HCT116 (cell line): ENCODE measurements at regions not wholly inside any gene's neighbourhood (a gene's known extent, or its start where the extent isn't known, plus 50 kb on each side); places are given as distances from the start of the nearest gene placed in this dataset.
A peak's percentile ranks its signal among the peaks of the same experiment; 100 is the strongest.

Experiments used
- ATAC-seq: fragments of 200-7000 bp; cut with Tn5 transposase; 2 replicates; pipeline ENCODE4 v1.9.1; 2020; ENCODE audit warnings: mild to moderate bottlenecking, moderate library complexity
- BruUV-seq: library from RNA; stranded (reverse); fragments of 400-500 nt; replicated peaks from 2 replicates; lab custom pipeline; 2021; lab: Mats Ljungman, UMichigan
- CTCF ChIA-PET: fragments of 300-600 bp; sonication (Branson Sonifier 250); formaldehyde crosslinking; loops from one replicate; lab custom pipeline; 2021; ENCODE audit warnings: antibody characterized with exemption; lab: Charles Lee
- POLR2A ChIA-PET: fragments of 300-600, 350-600 bp; sonication (Branson Sonifier 250); formaldehyde crosslinking; loops from one replicate; lab custom pipeline; 2021; ENCODE audit warnings: antibody characterized with exemption; lab: Charles Lee
- RAD21 ChIA-PET, 2 experiments: fragments of 300-600 bp; sonication (Branson Sonifier 250); formaldehyde crosslinking; loops; one replicate each; lab custom pipeline; 2023; ENCODE audit warnings: low total read pairs in 2 of 2; ENCODE audit not compliant: uncharacterized antibody in 2 of 2, unreplicated experiment in 2 of 2, low non-redundant PET in 1 of 2; lab: Charles Lee
- DNase-seq: peaks from one replicate; pipeline ENCODE4 v3.0.0-alpha.2; 2010; ENCODE audit warnings: low read depth, low spot score
- H2AFZ ChIP-seq: fragments of 200-600 bp; shearing (Covaris generic), sonication (generic); 2 replicates; pipeline ENCODE4 v1.6.1; 2017; ENCODE audit warnings: low read depth, mixed run types, mixed read lengths, antibody characterized with exemption, low read length; ENCODE audit not compliant: poor library complexity, severe bottlenecking
- H3K27ac ChIP-seq: 2 replicates; pipeline ENCODE4 v1.5.1; 2012; ENCODE audit warnings: low read depth, low read length
- H3K27me3 ChIP-seq: fragments of 200-600 bp; sonication (generic); 2 replicates; pipeline ENCODE4 v1.6.1; 2016; ENCODE audit warnings: mixed run types, low read length, mixed read lengths; ENCODE audit not compliant: insufficient read depth
- H3K36me3 ChIP-seq, 2 experiments: fragments of 200-500 bp in 1 of 2; fragments of 200-600 bp in 1 of 2; sonication (Bioruptor generic) in 1 of 2; sonication (generic) in 1 of 2; 2 replicates each; pipeline versions ENCODE4 v1.5.1 to v1.6.1; 2014 to 2016; ENCODE audit warnings: low read length in 2 of 2, inconsistent platforms in 1 of 2, mixed read lengths in 1 of 2, mixed run types in 1 of 2; ENCODE audit not compliant: insufficient read depth in 2 of 2, control insufficient read depth in 1 of 2
- H3K4me1 ChIP-seq, 2 experiments: fragments of 200-600 bp in 1 of 2; sonication (generic) in 1 of 2; 2 replicates each; pipeline versions ENCODE4 v1.5.1 to v1.6.1; 2012 to 2017; ENCODE audit warnings: low read length in 2 of 2, inconsistent platforms in 1 of 2, mild to moderate bottlenecking in 1 of 2, mixed read lengths in 1 of 2, mixed run types in 1 of 2, moderate library complexity in 1 of 2; ENCODE audit not compliant: insufficient read depth in 2 of 2, control insufficient read depth in 1 of 2
- H3K4me2 ChIP-seq: fragments of 200-600 bp; sonication (generic); 2 replicates; pipeline ENCODE4 v1.6.1; 2017; ENCODE audit warnings: mixed run types, low read length, mixed read lengths
- H3K4me3 ChIP-seq, 2 experiments: fragments of 200-600 bp in 1 of 2; sonication (generic) in 1 of 2; replicated peaks in 1 of 2; 2 replicates each; pipeline ENCODE4 v1.5.1; 2011 to 2016; ENCODE audit warnings: low read length in 2 of 2, control low read depth in 1 of 2, low read depth in 1 of 2, mild to moderate bottlenecking in 1 of 2, mixed read lengths in 1 of 2, mixed run types in 1 of 2
- H3K79me2 ChIP-seq: fragments of 200-600 bp; sonication (generic); 2 replicates; pipeline ENCODE4 v1.6.1; 2017; ENCODE audit warnings: mild to moderate bottlenecking, mixed run types, low read length, moderate library complexity, mixed read lengths; ENCODE audit not compliant: insufficient read depth
- H3K9ac ChIP-seq: fragments of 200-600 bp; sonication (generic); 2 replicates; pipeline ENCODE4 v1.6.1; 2016; ENCODE audit warnings: low read length, mixed read lengths
- H3K9me2 ChIP-seq: fragments of 200-600 bp; sonication (generic), shearing (Covaris generic); 2 replicates; pipeline ENCODE4 v1.6.1; 2017; ENCODE audit warnings: mixed run types, mild to moderate bottlenecking, moderate library complexity; ENCODE audit not compliant: insufficient read depth
- H3K9me3 ChIP-seq, 2 experiments: fragments of 200-500 bp in 1 of 2; fragments of 200-600 bp in 1 of 2; sonication (Bioruptor generic) in 1 of 2; sonication (generic) in 1 of 2; 2 replicates each; pipeline ENCODE4 v1.6.1; 2014 to 2017; ENCODE audit warnings: low read length in 2 of 2, mixed read lengths in 2 of 2, inconsistent platforms in 1 of 2, low read depth in 1 of 2, mild to moderate bottlenecking in 1 of 2, mixed run types in 1 of 2, moderate library complexity in 1 of 2; ENCODE audit not compliant: control insufficient read depth in 1 of 2, insufficient read depth in 1 of 2
- H4K20me1 ChIP-seq: fragments of 200-600 bp; sonication (generic), shearing (Covaris generic); 2 replicates; pipeline ENCODE4 v1.6.1; 2017; ENCODE audit warnings: mixed run types, mild to moderate bottlenecking, moderate library complexity; ENCODE audit not compliant: insufficient read depth
- CBX3 ChIP-seq: IDR thresholded peaks from 2 replicates; pipeline ENCODE4 v1.6.1; 2012; ENCODE audit warnings: low read depth
- CEBPB ChIP-seq: IDR thresholded peaks from 2 replicates; pipeline ENCODE4 v1.6.1; 2012; ENCODE audit warnings: low read depth
- EGR1 ChIP-seq: IDR thresholded peaks from 2 replicates; pipeline ENCODE4 v1.6.1; 2012; ENCODE audit warnings: low read depth
- ELF1 ChIP-seq: IDR thresholded peaks from 2 replicates; pipeline ENCODE4 v1.6.1; 2012; ENCODE audit warnings: low read depth, borderline replicate concordance
- EZH2phosphoT487 ChIP-seq: fragments of 200-600 bp; IDR thresholded peaks from 2 replicates; pipeline ENCODE4 v1.6.1; 2018; ENCODE audit warnings: antibody characterized with exemption, borderline replicate concordance
- POLR2AphosphoS5 ChIP-seq: IDR thresholded peaks from 2 replicates; pipeline ENCODE4 v1.6.1; 2011; ENCODE audit warnings: mild to moderate bottlenecking, low read depth, low read length, moderate library complexity
- SIN3A ChIP-seq: IDR thresholded peaks from 2 replicates; pipeline ENCODE4 v1.6.1; 2012; ENCODE audit warnings: low read depth
- SP1 ChIP-seq: IDR thresholded peaks from 2 replicates; pipeline ENCODE4 v1.6.1; 2012; ENCODE audit warnings: low read depth
- TCF7L2 ChIP-seq: IDR thresholded peaks from 2 replicates; pipeline ENCODE4 v1.7.0; 2011; ENCODE audit warnings: borderline replicate concordance, inconsistent platforms; ENCODE audit not compliant: insufficient read depth, insufficient read length; ENCODE audit errors: extremely low read depth
- ZFX ChIP-seq: fragments of 450-650 bp; IDR thresholded peaks from 2 replicates; pipeline ENCODE4 v1.6.1; 2017
- intact Hi-C: fragments of 100-400 bp; cut with micrococcal nuclease; formaldehyde crosslinking; loops from 2 replicates; pipeline ENCODE4 v1.10.0; 2022
- TF ChIP-seq, protein P1 (sequence below): IDR thresholded peaks from 2 replicates; pipeline ENCODE4 v1.6.1; 2012
- TF ChIP-seq, protein P2 (sequence below): IDR thresholded peaks from 2 replicates; pipeline ENCODE4 v1.6.1; 2011; ENCODE audit warnings: mild to moderate bottlenecking, low read length, moderate library complexity; ENCODE audit not compliant: insufficient replicate concordance; ENCODE audit errors: extremely low read depth
- TF ChIP-seq, protein P3 (sequence below): IDR thresholded peaks from 2 replicates; pipeline ENCODE4 v1.6.1; 2012

DNA sequence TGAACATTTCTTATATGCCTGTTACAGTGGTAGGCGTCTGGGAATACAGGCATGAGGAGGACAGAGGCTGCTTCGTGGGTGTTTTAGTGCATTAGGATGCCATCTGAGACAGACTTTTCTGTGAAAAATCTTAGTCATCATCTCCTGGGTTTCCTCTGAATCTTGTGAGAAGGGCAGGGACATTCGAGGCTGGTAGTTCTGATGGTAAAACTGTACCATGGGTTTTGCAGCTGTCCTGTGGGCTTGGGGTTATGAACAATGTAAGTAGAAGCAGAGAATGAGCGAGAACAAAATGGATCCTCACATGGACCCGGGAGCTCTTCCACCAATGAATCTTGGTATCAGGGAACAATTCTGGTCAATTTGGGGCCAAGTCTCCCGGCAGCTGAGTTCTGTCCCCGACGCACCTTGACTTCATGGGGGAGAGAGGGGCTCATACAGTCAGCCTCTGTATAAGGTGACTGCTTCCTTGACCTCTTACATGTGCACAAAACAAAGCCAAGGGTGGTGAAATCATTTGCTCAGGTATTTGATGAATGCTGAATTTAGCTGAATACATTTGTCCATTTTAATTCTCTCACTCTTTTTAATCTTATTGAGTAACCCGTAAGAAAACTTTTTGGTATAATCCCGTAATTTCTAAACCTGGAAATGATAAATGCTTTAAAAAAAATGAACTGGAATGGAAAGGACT is 63.6 kb upstream of the ERRFI1 start:
- peaks cover 18% of the 10 kb centered on the region; the same call in 1 of the 2 replicates for H3K79me2 ChIP-seq
- no peak overlapping the region for H2AFZ ChIP-seq
- no peaks in the 10 kb centered on the region for H4K20me1 ChIP-seq
- H3K9me3 ChIP-seq, result no peaks in the 10 kb centered on the region
- no peaks in the 10 kb centered on the region for H3K9me2 ChIP-seq
- ChIA-PET CTCF (interaction anchor here (1.0 to 1.2 kb wide), 2 partner anchors 16 to 259 kb away, joined by 3 read pairs; no protein-coding TSS in a partner anchor), POLR2A (interaction anchor here (0.7 to 4.5 kb wide), 15 partner anchors 12 to 105 kb away, joined by 3 to 38 read pairs (median 4); no protein-coding TSS in a partner anchor), RAD21 (no interaction called here)
- no peak overlapping the region for H3K4me3 ChIP-seq
- H3K27ac ChIP-seq, result peak overlapping the region; percentile 97
- peak overlapping the region; percentile 63 for H3K9ac ChIP-seq
- ATAC-seq, result peak; percentile 31
- no peaks in the 10 kb centered on the region for H3K27me3 ChIP-seq
- intact Hi-C loops, result loop anchor here (10.0 kb wide), 1 partner anchor 225 kb away; the partner anchor contains the start of gene SLC45A1
- peaks cover 96 to 100% of the 10 kb centered on the region in 2 experiments for H3K4me1 ChIP-seq
- no TSS peak for BruUV-seq
- H3K4me2 ChIP-seq, result peak overlapping the region; percentile 54
- DNase-seq, result no peak
- 0 out of 2 replicates have a peak, but pooled peaks have one; percentile 19 for TF ChIP-seq POLR2AphosphoS5
- TF ChIP-seq, protein P1, sequence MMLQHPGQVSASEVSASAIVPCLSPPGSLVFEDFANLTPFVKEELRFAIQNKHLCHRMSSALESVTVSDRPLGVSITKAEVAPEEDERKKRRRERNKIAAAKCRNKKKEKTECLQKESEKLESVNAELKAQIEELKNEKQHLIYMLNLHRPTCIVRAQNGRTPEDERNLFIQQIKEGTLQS, result no peak
- TF ChIP-seq, protein P2, sequence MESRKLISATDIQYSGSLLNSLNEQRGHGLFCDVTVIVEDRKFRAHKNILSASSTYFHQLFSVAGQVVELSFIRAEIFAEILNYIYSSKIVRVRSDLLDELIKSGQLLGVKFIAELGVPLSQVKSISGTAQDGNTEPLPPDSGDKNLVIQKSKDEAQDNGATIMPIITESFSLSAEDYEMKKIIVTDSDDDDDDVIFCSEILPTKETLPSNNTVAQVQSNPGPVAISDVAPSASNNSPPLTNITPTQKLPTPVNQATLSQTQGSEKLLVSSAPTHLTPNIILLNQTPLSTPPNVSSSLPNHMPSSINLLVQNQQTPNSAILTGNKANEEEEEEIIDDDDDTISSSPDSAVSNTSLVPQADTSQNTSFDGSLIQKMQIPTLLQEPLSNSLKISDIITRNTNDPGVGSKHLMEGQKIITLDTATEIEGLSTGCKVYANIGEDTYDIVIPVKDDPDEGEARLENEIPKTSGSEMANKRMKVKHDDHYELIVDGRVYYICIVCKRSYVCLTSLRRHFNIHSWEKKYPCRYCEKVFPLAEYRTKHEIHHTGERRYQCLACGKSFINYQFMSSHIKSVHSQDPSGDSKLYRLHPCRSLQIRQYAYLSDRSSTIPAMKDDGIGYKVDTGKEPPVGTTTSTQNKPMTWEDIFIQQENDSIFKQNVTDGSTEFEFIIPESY, result no peak
- no peaks in the 10 kb centered on the region for H3K36me3 ChIP-seq

DNA sequence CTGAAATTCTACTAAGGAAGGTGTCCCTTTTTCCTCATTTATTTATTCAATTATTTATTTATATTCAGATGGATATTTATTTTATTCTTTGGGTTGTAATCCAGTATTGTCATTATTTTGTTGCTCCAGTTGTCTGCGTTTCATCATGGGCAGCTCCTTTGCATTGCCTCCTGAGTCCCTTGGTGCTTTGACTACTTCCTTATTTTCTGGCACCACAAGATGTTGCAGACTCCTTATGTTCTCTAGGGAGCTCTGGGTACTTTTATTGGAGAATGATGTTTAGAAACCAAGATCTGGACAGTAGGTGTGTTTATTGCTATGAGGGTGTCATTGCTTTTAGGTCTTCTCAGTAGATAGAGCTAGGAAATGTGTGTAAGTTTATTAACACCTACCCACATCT is 59.9 kb upstream of the ERRFI1 start:
- no peaks in the 10 kb centered on the region for H3K9me3 ChIP-seq
- no TSS peak for BruUV-seq
- no peak overlapping the region for H3K4me3 ChIP-seq
- H3K27ac ChIP-seq, result peak overlapping the region; percentile 97
- RAD21 ChIA-PET, result no interaction called here
- no peaks in the 10 kb centered on the region for H4K20me1 ChIP-seq
- intact Hi-C loops, result no loop called here
- no peak overlapping the region for H2AFZ ChIP-seq
- CTCF ChIA-PET, result interaction anchor here (0.7 kb wide), 1 partner anchor 125 kb away, joined by 3 read pairs; no protein-coding TSS in a partner anchor
- peak overlapping the region; percentile 38 for H3K9ac ChIP-seq
- no peaks in the 10 kb centered on the region for H3K36me3 ChIP-seq
- no peak for DNase-seq
- peak overlapping the region; percentile 51; the same call in 1 of the 2 replicates for H3K4me2 ChIP-seq
- H3K9me2 ChIP-seq, result no peaks in the 10 kb centered on the region
- ATAC-seq, result no peak
- POLR2A ChIA-PET, result interaction anchor here (0.6 to 5.4 kb wide), 7 partner anchors 8 to 107 kb away, joined by 3 to 38 read pairs (median 5); no protein-coding TSS in a partner anchor
- no peaks in the 10 kb centered on the region for H3K27me3 ChIP-seq
- no peaks in the 10 kb centered on the region for H3K79me2 ChIP-seq
- H3K4me1 ChIP-seq, result peaks cover 92 to 100% of the 10 kb centered on the region in 2 experiments
- TF ChIP-seq CEBPB (no peak), EGR1 (no peak), ZFX (no peak), ELF1 (no peak), CBX3 (no peak), TCF7L2 (no peak), SIN3A (no peak), SP1 (no peak), POLR2AphosphoS5 (no peak), EZH2phosphoT487 (no peak)
- TF ChIP-seq, protein P1, result no peak
- TF ChIP-seq, protein P2, result no peak
- TF ChIP-seq, protein P3, sequence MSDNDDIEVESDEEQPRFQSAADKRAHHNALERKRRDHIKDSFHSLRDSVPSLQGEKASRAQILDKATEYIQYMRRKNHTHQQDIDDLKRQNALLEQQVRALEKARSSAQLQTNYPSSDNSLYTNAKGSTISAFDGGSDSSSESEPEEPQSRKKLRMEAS, result no peak
